GM21390 (cell line): ENCODE measurements at regions not wholly inside any gene's neighbourhood (a gene's known extent, or its start where the extent isn't known, plus 50 kb on each side); places are given as distances from the start of the nearest gene placed in this dataset.

ENCODE experiments used
- ATAC-seq: cut with Tn5 transposase; IDR thresholded peaks from one replicate; pipeline ENCODE4 v1.9.1; 2021; ENCODE audit not compliant: unreplicated experiment

GRCh38 chr13:105127732-105128131 lies 1407.7 kb downstream of the EFNB2 start:
- ATAC-seq = no peak

DNA sequence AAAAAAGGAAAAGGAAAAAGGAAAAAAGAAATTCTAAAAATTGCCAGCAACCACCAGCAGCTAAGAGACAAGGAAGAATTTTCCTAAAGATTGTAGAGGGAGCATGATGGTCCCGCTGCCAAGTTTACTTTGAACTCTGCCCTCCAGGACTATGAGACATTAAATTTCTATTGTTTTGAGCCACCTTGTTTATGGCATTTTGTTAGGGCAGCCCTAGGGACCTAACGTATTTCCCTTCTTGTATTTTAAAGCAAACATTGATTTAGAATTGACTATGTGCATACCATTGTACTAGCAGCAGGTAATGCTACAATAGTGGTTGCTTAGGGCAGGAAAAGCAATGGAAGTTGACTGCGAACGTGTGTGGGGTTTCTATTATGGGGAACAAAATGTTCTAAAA lies 1414.2 kb downstream of the EFNB2 start:
- no peak for ATAC-seq

DNA sequence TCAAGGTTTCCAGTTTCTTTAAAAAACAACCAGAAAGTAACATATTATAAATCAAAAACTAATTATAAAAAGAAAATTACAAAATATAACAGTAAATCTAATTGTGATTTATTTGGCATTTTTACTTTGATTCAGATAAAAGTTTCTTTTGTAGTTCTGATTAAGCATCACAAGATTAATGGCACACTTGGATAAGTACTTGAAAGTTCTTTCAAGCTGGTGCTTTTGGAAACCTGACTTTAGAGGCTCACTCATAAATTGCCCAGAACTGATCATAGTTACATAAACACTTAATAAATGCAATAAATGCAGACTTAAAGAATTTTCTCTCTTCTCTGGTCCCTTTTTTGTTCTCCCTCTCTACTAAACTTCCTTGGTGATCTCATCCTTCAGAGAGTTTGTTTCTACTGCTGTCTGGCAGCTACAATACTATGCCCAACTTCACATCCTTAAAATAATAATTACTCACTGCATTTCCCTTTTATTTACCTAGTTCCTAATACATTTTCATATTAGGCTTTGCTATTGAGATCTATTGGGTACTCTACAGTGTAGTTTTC lies 1417.0 kb downstream of the EFNB2 start:
- ATAC-seq = no peak

- ATAC-seq = no peak
Observed at GRCh38 chr13:105116966-105117365, 1418.5 kb downstream of the EFNB2 start.

DNA sequence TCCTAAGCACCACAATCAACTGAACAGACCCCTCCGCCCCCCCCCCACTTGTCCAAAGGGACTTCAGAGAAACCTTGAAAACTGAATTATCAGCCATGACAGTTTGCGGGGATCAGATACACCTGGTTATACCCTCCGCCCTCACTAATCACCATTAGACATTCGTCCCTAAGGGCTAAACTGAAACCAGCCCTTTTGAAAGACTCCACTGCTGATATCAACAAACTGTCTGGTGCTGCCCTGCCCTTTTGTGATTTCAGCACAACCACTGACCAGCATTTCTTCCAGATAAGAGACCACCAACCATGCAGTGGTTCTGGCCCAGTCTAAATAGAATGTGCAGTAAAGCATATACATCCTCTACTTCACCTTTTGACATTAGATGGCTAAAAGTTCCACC lies 1422.9 kb downstream of the EFNB2 start:
- ATAC-seq = no peak

- no peak for ATAC-seq
Observed at GRCh38 chr13:105107781-105108180, 1427.7 kb downstream of the EFNB2 start.

GRCh38 chr13:105105471-105105870 lies 1430.0 kb downstream of the EFNB2 start:
- ATAC-seq = no peak

- ATAC-seq = no peak
Observed at GRCh38 chr13:105097521-105097920, 1437.9 kb downstream of the EFNB2 start.

GRCh38 chr13:105089858-105090643 lies 1445.4 kb downstream of the EFNB2 start:
- no peak for ATAC-seq

GRCh38 chr13:105087945-105088344 lies 1447.5 kb downstream of the EFNB2 start:
- ATAC-seq = no peak

DNA sequence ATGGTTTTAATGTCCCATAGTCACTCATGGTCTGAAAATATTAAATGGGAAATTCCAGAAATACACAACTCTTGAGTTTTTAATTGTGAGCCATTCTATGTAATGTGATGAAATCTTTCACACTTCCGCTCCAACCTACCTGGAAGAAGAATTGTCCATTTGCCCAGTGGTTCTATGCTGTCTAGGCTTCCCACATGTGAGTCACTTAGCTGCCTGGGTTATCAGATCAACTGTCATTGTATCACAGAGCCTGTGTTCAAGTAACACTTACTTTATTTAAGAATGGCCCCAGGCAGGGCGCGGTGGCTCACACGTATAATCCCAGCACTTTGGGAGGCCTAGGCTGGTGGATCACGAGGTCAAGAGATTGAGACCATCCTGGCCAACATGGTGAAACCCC lies 1450.5 kb downstream of the EFNB2 start:
- ATAC-seq = no peak

DNA sequence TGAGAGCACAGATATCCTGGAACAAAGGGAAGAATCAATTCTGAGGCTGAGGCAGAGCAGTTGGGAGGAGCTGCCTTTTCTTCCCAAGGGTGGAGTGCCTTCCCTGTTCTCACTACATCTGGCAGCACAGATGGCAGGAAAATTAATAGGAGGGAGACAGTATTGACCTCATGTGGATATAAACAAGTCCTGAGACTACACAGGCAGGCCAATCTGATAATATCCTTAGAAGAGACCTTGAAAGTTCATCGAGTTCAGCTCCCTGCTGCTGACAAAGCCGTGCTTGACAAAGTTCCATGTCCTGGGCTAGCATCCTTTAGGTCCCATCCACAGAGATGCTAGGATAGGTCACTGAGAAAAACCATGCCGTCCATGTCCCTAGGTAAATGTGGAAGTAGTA lies 1451.5 kb downstream of the EFNB2 start:
- no peak for ATAC-seq

GRCh38 chr13:105074755-105075154 lies 1460.7 kb downstream of the EFNB2 start:
- ATAC-seq = no peak

- no peak for ATAC-seq
Observed at GRCh38 chr13:105073041-105073440, 1462.4 kb downstream of the EFNB2 start.

- ATAC-seq = no peak
Observed at GRCh38 chr13:105070452-105070851, 1465.0 kb downstream of the EFNB2 start.

GRCh38 chr13:105069106-105069505 lies 1466.4 kb downstream of the EFNB2 start:
- ATAC-seq = no peak

DNA sequence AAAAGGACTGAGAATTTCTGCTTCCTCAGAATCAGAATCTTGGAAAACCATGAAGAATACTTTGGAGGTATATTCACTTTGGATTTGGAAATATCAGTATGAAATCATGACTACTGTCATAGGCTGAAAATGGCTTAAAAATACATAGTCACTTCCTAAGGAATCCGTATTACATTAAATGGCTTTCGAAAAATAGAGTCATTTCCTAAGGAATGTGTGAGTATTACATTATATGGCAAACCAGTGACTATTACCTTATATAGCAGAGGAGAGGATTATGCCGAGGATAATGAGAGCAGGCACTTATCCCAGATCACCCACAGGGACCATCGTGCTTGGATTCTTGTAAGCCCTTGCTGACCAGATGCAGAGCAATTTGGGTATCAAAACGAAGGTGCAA lies 1471.8 kb downstream of the EFNB2 start:
- ATAC-seq = no peak

GRCh38 chr13:105059786-105060185 lies 1475.7 kb downstream of the EFNB2 start:
- no peak for ATAC-seq

DNA sequence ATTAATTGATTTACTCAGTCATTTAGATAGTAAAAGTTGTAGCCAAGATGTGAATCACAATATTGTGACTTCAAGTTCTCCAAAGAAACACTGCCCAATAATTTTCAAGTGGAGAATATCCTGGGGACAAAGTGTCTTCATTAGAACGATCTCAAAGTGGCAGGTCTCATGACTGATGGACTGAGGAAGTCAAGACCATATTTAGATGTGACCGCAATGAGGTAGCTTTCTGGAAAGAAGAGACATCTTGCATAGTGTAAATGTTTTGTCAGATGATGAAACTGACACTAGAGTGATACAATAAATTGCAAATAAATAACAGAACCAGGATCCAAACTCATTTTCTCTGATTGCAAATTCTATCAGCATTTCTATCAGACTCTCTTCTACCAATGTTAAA lies 1476.9 kb downstream of the EFNB2 start:
- no peak for ATAC-seq

DNA sequence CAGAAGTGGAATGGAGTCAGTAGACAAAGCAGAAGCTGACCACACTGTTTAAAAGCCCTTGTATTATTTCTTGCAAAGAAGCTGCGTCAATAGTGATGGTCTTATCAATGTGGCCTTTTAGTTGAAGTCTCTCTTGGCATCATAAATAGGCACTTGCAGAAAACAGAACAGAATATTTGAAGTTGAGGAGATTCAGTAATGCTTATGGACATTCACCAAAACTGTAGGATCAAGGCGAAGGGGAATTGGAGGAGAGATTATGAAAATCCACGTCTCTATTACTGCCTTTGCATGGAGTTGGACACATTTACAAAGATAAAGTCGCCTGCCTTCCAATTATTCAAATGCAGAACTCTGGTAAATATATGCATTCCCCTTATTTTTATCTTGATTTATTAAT lies 1482.8 kb downstream of the EFNB2 start:
- no peak for ATAC-seq

DNA sequence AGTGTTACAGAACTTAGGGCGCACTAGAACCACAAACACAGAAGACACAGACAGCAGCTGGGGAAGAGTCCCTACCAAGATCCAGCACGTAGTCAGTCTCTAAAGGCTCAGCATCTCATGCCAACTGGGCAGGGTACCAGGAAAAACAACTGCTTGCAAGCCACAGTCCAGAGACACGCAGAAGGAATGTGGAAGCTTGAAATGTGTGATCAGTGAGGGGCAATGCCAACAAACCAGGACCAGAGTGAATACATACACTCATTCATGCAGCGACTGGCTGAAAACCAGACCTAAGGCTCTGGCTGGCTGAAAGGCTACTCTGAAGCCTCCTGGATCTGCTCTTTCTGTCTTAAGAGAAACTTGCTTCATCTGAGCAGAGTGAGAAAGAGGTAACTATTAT lies 1484.8 kb downstream of the EFNB2 start:
- no peak for ATAC-seq

GRCh38 chr13:105048677-105049076 lies 1486.8 kb downstream of the EFNB2 start:
- peak; percentile 78 for ATAC-seq
